Naive thymus-derived CD8-positive, alpha-beta T cell (primary cell): ENCODE measurements at regions not wholly inside any gene's neighbourhood (a gene's known extent, or its start where the extent isn't known, plus 50 kb on each side); places are given as distances from the start of the nearest gene placed in this dataset.
A peak's percentile ranks its signal among the peaks of the same experiment; 100 is the strongest.

Source experiments
- ATAC-seq, 2 donors: fragments of 150-1000 bp; cut with Tn5 transposase in 1 of 2; sonication (Bioruptor Pico), chemical (Tn5 transposase) in 1 of 2; 1 replicate in 1 of 2; 2 replicates in 1 of 2; pipeline ENCODE4 v1.10.0; 2021; ENCODE audit warnings: mild to moderate bottlenecking in 2 of 2, moderate library complexity in 2 of 2
- POLR2A ChIA-PET: fragments of 350-600 bp; sonication (Branson Sonifier 250); formaldehyde crosslinking; loops from one replicate; lab custom pipeline; 2021; ENCODE audit warnings: antibody characterized with exemption; lab: Charles Lee
- DNase-seq, 10 donors: peaks; one replicate each; pipeline versions ENCODE4 v3.0.0 to v3.0.0-alpha.2; 2020 to 2022
- H3K27ac Mint-ChIP-seq, 10 donors: one replicate each; pipeline ENCODE4 v1.8.0; 2020 to 2022; ENCODE audit warnings: mild to moderate bottlenecking in 10 of 10, mixed read lengths in 10 of 10, moderate library complexity in 4 of 10, inconsistent platforms in 1 of 10
- H3K27me3 Mint-ChIP-seq, 5 donors: one replicate each; pipeline ENCODE4 v1.8.0; 2021 to 2022; ENCODE audit warnings: mixed read lengths in 5 of 5
- H3K36me3 Mint-ChIP-seq, 3 donors: one replicate each; pipeline ENCODE4 v1.8.0; 2020 to 2022; ENCODE audit warnings: mixed read lengths in 3 of 3, mild to moderate bottlenecking in 2 of 3, inconsistent platforms in 1 of 3
- H3K4me1 Mint-ChIP-seq, 4 donors: one replicate each; pipeline ENCODE4 v1.8.0; 2021 to 2022; ENCODE audit warnings: mixed read lengths in 4 of 4
- H3K4me3 Mint-ChIP-seq, 10 donors: one replicate each; pipeline ENCODE4 v1.8.0; 2020 to 2022; ENCODE audit warnings: mild to moderate bottlenecking in 10 of 10, mixed read lengths in 10 of 10, moderate library complexity in 6 of 10, inconsistent platforms in 1 of 10
- H3K9me3 Mint-ChIP-seq, 9 donors: one replicate each; pipeline ENCODE4 v1.8.0; 2020 to 2022; ENCODE audit warnings: mixed read lengths in 9 of 9, mild to moderate bottlenecking in 3 of 9, inconsistent platforms in 1 of 9, moderate library complexity in 1 of 9

GRCh38 chr3:9301091-9301490 is 51.6 kb upstream of the SRGAP3 start:
- POLR2A ChIA-PET = no interaction called here
- Mint-ChIP-seq H3K9me3 (peaks cover 0 to 6% (median 0%) of the 10 kb centered on the region in 9 donors), H3K27me3 (peaks cover 0 to 18% (median 10%) of the 10 kb centered on the region in 5 donors), H3K4me1 (peaks cover 5 to 7% (median 5%) of the 10 kb centered on the region in 4 donors), H3K4me3 (no peak overlapping the region), H3K36me3 (no peaks in the 10 kb centered on the region), H3K27ac (no peak overlapping the region)
- DNase-seq (no peak), ATAC-seq (no peak)

- no peak for ATAC-seq
- Mint-ChIP-seq H3K36me3 (no peaks in the 10 kb centered on the region), H3K27me3 (peaks cover 0 to 17% (median 10%) of the 10 kb centered on the region in 5 donors), H3K27ac (no peak overlapping the region), H3K4me1 (peaks cover 5 to 7% (median 5%) of the 10 kb centered on the region in 4 donors), H3K9me3 (peaks cover 0 to 6% (median 0%) of the 10 kb centered on the region in 9 donors), H3K4me3 (peak overlapping the region in 2 of 10 donors; percentile 16 to 43)
- POLR2A ChIA-PET = interaction anchor here (1.2 kb wide), 1 partner anchor 330 kb away, joined by 4 read pairs; no protein-coding TSS in a partner anchor
- DNase-seq = no peak
Observed at GRCh38 chr3:9301798-9302197, 52.4 kb upstream of the SRGAP3 start.

GRCh38 chr3:9302425-9303181 is 53.2 kb upstream of the SRGAP3 start:
- Mint-ChIP-seq H3K27ac (peak overlapping the region in 2 of 10 donors; percentile 57 to 71), H3K36me3 (no peaks in the 10 kb centered on the region), H3K4me3 (peak overlapping the region in 9 of 10 donors; percentile 19 to 72 (median 36)), H3K27me3 (peaks cover 0 to 17% (median 10%) of the 10 kb centered on the region in 5 donors), H3K4me1 (peaks cover 5 to 7% (median 5%) of the 10 kb centered on the region in 4 donors), H3K9me3 (peaks cover 0 to 6% (median 0%) of the 10 kb centered on the region in 9 donors)
- peak; percentile 98 to 100 for ATAC-seq
- POLR2A ChIA-PET = interaction anchor here (1.2 kb wide), 1 partner anchor 330 kb away, joined by 4 read pairs; no protein-coding TSS in a partner anchor
- DNase-seq = peak; percentile 63 to 88 (median 74)

GRCh38 chr3:9308298-9308990 is 54.4 kb upstream of the THUMPD3 start:
- ATAC-seq = no peak
- no peaks in the 10 kb centered on the region for H3K9me3 Mint-ChIP-seq
- no peak overlapping the region for H3K4me3 Mint-ChIP-seq
- peaks cover 0 to 2% (median 0%) of the 10 kb centered on the region in 4 donors for H3K4me1 Mint-ChIP-seq
- peaks cover 0 to 7% (median 4%) of the 10 kb centered on the region in 5 donors for H3K27me3 Mint-ChIP-seq
- POLR2A ChIA-PET = no interaction called here
- H3K27ac Mint-ChIP-seq = no peak overlapping the region
- H3K36me3 Mint-ChIP-seq = no peaks in the 10 kb centered on the region
- DNase-seq = no peak

GRCh38 chr3:9310043-9310442 is 52.8 kb upstream of the THUMPD3 start:
- POLR2A ChIA-PET = no interaction called here
- peaks cover 0 to 2% (median 0%) of the 10 kb centered on the region in 4 donors for H3K4me1 Mint-ChIP-seq
- ATAC-seq = no peak

GRCh38 chr3:9311228-9311627 is 51.6 kb upstream of the THUMPD3 start:
- ATAC-seq (no peak), DNase-seq (no peak)
- Mint-ChIP-seq H3K4me1 (peaks cover 0 to 2% (median 0%) of the 10 kb centered on the region in 4 donors), H3K27ac (no peak overlapping the region), H3K4me3 (no peak overlapping the region), H3K36me3 (no peaks in the 10 kb centered on the region), H3K27me3 (peaks cover 0 to 12% (median 7%) of the 10 kb centered on the region in 5 donors), H3K9me3 (no peaks in the 10 kb centered on the region)
- POLR2A ChIA-PET = no interaction called here

More at GRCh38 chr3:9310043-9310442, 52.8 kb upstream of the THUMPD3 start:
- Mint-ChIP-seq H3K9me3 (no peaks in the 10 kb centered on the region), H3K4me3 (no peak overlapping the region), H3K36me3 (no peaks in the 10 kb centered on the region), H3K27ac (no peak overlapping the region), H3K27me3 (peaks cover 0 to 8% (median 7%) of the 10 kb centered on the region in 5 donors)
- DNase-seq = no peak
